Islet of Langerhans (tissue), 1 donor: ENCODE measurements at regions not wholly inside any gene's neighbourhood (a gene's known extent, or its start where the extent isn't known, plus 50 kb on each side); places are given as distances from the start of the nearest gene placed in this dataset.

Source experiments
- FAIRE-seq: peaks from one replicate; lab custom pipeline; 2011; peaks lifted over from hg19 to GRCh38; lab: Jason Lieb, UNC

DNA sequence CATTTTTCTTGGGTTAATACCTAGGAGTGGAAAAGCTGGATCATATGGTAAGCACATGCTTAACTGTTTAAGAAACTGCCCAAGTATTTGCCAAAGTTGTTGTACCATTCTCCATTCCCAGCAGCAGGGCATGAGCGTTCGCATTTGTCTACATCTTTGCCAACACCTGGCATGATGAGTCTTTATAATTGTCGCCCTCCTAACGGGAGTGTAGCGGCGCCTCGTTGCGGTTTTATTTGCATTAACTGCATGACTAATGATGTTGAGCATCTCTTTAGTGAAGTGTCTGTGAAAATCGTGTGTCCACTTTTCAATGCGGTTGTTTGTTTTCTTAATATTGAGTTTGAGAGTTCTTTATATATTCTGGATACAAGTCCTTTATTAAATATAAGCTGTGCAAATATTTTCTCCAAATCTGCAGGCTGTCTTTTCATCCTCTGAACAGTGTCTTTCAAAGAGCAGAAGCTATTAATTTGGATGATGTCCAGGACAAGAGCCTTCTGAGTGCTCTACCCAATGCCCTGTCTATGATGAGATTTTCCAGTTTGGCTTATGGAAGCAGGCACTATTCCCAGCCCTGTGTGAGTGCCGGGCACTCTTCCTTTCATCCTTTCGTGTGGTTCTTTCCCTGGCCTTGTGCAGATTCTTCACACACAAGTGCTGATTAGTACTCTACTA lies 202.0 kb downstream of the FOXO1 start:
- FAIRE-seq: no peak

DNA sequence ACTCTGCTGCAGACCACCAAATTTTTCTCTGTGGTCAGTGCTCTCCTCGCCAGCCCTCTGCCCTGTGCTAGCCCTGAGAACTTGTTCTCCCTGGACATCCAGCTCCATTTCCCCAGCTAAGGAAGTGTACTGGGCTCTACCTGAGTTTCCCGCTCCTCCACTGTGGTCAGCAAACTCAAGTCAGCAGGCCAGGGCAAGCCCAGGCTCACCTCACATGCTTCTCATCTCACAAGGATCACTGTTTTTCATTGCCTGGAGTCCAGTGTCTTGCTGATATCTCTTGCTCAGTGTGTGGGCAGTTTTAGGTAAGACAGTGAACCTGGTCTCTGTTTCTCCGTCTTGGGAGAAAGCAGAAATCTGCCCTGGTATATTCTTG lies 201.4 kb downstream of the FOXO1 start:
- no peak for FAIRE-seq

DNA sequence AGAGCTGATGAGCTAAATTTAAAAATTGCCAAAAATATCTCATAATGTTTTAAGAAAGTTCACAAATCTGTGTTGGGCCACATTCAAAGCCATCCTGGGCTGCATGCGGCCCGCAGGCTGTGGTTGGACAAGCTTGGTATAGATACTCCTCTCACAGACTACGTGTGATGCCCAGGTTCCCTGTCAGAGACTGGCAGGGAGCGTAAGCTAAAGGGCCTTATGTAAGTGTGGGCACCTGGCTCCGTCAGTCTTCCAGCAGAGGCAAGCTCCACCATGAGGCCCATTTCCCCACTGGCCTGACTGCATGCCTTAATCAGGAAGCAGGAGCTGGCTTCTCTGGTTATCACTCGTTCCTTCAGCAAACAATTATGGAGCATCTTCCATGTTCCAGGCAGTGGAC lies 200.2 kb downstream of the FOXO1 start:
- FAIRE-seq: no peak

DNA sequence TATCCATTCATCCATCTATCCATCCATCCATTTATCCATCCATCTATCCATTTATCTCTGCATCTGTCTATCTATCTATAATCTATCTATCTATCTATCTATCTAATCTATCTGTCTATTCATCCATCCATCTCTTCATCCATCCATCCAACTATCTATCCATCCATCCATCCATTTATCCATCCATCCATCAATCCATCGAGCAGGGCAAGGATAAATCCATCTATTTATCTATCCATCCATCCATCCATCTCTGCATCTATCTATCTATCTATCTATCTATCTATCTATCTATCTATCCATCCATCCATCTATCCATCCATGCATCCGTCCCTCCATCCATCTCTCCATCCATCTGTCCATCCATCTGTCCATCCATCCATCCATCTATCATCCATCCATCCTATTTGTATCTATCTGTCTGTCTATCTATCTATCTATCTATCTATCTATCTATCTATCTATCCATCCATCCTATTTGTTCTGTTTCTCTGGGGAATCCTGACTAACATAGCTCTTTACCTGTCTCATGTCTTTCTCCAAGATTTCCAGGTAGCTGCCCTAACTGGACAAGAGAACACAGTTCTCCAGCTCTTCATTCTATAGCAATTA lies 198.1 kb downstream of the FOXO1 start:
- no peak for FAIRE-seq

DNA sequence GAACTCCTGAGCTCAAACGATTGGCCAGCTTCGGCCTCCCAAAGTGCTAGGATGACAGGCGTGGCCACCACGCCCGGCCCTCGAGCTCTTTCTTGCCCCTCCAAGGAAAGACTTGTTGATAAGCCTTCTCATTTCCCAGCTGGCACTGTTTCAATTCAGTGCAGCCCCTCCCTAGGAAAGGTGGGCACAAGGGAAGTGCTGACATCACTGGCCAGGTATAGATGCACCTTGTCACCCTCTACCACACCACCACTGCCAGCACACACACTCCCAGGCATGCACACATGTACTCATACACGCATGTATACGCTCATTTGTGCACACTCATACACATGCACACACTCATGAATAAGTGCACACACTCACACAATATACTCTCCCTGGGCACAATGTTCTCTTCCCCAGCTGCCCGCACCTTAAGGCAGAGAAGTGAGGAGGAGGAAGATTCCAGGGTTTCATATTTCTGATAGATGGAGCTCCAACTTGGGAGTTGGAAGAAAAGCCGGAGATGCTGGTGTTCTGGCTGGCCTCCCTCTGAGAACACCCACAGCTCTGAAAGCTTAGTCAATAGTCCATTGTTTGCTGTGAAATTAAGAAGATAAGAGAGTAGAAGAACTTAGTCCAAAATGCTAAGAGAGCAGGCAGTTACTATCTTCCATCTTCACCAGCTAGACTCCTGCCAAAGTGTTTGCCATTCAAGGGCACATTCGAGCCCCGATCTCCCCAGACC lies 196.7 kb downstream of the FOXO1 start:
- no peak for FAIRE-seq

DNA sequence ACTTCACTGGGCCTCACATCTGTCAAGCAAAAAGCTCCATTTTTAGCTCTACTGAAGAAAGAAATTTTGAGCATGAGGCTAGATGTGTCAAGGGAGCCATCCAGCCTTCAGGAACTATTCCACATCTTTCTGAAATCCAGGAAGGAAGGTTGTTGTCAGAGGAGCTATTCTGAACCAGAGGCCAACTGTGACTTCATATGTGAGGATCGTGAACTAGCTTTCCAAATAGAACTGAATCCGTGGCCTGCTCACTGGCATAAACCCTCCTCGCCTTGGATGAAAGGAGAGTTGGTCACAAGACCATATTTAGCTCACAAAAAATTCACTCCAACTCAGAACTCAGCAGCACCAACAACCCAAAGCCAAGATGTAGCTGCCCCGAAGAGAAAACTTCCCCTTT lies 195.8 kb downstream of the FOXO1 start:
- no peak for FAIRE-seq

DNA sequence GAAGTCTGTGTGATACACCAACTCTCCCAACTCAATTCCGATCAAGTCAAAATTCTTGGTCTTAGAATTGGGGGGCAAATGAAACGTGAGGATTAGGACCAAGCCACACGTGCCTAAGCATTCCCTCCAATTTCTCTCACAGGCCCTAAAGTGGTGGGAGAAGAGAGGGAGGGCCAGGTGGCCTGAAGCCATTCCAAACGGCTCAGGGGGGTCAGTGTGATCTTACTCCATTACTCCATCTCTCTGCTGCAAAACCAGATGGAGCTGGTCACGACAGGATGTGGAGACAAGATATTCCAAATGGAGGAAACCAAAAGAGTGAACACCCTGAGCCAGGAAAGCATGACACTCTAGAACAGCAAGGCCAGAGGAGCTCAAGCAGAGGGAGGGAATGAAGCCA lies 195.4 kb downstream of the FOXO1 start:
- FAIRE-seq: no peak

DNA sequence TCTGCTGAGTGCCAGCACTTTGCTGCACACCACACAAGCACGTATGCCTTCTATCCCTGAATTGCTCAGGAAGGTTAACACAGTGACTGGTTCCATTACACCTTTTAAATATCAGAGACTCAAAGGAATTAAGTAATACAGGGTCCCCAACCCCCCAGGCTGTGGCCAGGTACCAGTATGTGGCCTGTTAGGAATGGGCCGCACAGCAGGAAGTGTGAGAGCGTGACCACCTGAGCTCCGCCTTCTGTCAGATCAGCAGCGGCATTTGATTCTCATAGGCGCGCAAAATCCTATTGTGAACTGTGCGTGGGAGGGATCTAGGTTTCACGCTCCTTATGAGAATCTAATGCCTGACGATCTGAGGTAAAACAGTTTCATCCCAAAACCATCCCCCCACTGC lies 194.5 kb downstream of the FOXO1 start:
- FAIRE-seq: no peak

DNA sequence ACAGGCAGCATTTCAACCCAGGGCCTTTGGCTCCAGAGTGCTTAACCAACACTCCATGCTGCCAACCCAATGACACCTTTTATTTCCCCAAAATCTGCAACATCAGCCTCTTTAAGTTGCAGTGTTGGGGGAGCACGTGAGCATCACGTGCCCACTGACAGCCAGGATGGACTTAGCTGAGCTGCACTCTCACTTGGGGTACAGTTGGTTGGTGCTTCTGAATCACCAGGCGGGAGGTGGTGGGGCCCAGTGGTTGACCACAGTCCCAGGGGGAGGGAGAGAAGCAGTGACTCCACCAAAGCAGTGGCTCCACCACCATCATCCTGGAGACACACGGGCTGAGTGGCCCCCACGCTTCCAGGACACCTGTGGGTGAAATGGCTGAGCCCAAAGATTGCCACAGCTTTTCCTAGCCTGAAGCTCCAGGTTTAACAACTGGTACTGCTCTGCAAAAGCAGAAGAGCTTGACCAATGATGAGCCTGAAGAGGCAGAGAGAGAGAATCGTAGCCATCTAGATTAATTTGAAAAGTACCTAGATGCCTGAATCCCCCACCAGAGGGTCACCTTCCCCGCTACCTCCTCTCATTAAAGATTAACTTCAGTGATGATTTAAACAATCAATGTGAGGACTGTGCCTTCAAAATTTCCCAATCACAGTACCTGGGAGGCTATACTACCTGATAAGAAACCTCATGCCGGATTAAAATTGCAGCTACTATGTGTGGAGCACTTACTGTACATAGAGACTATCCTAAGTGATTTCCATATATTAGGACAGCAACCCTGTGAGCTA lies 193.8 kb downstream of the FOXO1 start:
- no peak for FAIRE-seq

DNA sequence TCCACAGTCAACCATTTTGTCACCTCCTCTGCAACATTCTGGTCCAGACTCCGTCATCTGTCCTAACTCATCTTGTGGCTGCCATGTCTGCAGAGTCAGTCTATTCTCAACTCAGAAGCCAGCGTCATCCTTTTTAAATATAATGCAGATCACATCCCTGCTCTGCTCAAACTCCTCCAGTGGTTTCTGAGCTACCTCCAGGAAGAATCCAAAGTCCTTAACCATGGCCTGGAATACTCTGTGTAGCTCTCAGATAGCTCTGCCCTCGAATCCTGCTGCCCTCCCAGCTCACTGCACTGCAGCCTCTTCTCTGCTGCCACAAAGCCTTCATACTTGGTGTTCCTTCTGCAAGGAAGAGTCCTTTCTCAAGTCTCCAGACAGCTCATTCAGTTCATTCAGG lies 190.8 kb downstream of the FOXO1 start:
- FAIRE-seq: no peak

DNA sequence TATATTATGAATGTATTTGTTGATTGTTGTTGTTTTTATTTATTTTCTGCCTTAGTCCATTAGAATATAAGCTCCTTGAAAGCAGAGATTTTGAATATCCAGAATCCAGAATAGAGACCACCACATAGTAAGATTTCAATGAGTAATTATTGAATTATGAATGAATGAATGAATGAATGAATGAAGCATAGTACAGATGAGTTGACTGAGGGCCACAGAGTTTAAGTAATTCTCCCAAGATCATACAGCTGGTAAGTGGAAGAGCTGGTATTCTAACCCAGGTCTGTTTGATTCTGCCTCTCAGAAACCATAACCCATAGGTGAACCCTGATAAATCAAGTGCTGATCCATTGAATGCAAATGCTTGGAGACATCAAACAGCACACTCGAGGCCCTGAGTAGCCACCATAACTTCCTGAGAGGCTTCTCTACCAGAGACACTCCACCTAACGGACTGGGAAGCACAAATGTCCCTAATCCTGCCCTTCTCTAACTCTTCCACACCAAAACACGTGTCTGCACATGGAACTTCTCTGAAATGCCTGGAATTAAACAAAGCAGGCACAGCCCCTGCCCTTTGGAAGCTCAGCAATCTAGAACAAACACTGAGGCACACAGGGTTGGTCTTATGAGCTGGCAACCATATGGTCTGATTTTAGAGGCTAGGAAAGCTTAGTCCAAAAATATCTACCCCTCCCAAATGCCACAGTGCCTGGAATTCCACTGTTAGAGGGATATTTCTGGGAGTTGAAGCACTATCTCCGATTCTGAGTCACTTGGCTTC lies 190.1 kb downstream of the FOXO1 start:
- FAIRE-seq: no peak

DNA sequence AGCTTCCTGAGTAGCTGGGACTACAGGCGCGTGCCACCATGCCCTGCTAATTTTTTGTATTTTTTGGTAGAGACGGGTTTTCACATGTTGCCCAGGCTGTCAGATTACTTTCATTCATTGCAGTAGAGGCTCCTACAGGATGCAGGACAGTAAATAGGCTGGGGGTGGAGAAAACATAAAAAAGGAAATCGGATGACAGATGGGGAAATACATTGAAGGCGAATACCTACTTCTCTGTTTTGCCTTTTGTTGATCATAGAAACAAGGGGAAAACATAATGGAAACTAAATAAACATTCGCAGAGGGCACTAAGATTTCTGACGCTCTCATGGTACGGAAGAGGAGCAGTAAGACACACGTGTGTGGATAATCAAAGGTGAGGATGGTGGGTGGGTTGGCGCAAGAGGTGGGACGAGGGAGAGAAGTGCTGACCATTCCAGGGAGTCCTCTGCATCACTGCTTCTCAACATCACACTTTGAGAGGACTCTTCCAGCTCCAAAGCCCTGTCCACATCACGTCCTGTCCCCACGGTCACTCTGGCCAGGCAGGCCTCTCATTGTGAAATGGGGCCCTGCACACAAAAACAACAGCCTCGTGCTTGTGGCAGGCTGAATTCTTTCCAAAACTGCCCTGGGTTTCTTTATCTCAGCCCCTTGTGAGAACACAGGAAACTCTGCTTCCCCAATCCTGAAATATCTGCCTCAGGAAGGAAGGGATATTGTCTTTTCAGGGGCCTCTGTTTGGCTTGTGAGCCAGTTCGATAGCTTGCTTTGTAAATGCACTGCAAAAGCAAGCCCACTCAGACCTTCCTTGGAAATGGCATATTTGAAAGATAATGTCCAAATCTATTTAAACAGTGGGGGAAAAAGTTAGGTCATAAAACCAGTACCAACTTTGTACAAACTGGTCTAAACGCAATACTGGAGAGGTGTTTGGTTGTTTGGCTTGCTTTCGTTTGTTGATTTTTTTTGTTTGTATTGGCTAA lies 188.5 kb downstream of the FOXO1 start:
- no peak for FAIRE-seq

DNA sequence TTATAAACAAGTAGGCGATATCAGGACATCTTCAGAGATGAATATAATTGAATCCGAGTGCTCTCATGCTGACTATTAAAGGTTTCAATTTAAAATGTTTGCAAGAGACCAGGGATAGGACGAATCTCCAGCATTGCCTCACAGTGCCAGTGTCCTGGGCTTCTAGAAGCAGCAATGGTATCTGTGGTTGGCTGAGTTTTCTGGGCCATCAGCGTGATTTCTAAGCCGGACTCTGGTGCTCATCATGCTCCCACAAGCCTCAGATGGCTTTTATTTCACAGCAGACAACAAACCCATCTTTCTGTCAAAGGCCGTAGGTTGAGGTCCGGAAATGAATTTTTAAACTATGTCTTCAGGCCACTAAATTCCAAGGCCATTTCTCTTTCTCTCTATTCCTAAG lies 187.7 kb downstream of the FOXO1 start:
- FAIRE-seq: no peak

DNA sequence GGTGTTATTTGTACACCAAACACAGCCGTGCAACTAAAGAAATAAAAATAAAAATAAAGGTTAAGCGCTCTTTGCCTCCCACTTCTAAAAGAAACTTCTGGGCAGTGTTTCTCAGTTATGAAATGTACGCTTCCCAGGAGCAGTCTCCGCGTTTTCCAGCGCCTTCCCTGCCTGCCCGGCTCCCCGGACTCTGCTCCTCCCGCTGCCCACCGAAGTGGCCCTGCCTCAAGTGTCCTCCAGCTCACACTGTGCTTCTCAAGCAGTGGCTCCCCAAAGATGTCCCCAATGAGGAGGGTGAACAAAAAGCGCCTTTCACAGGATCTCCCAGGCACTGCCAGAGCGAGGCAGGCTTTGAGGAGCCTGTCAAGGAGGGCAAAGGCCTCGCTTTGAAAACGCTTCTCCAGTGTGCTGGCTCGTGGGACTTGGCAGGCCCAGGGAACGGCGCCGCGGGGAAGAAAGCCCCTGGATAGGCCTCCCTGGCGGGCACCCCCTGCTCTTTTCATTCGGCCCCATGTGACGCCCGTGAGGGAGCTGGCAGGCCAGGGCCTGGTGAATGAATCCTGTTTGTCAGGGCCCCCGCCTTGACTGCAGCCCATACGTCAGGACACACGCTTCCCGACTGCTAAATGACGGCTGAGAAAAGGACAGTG lies 187.1 kb downstream of the FOXO1 start:
- no peak for FAIRE-seq

DNA sequence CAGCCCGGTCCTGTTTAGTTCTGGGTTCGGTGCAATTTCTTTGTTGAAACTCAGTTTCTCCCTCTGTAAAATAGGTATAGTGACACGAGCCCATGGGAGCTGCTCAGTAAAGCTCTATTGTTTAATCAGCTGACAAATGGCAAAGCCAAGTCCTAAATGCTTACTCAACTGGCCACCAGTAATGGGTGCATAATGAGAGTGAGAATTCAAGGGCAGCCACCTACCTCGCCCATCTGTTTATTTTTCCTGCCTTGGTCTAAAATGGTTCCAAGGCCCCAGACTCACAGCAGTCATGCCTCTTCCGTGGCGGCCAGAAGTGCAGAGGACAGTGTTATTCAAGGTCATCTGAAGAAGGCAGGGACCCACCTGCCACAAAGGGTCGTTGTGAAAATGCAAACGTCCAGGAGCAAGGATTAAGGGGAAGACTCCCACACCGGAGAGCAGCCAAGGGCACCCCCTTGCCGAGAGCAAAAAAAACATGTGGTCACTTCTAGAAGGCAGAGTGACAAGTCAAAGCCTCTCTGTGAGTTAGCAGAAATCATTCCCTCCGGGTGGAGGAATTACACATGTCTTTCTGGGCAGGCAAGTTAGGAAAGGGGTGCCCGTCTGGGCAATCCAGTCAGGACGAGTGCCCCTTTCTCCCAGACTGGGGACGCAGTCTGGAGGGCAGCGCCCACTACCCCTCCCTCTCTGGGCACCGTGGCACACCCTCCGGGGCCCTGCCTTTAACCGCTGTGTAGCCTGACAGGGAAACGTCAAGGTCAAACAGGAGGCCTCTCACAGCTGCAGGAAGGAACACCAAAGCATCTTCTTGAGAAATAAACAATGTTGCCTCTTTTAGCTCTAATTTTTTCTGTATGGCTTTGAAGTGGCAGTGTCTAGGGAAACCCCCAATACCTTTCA lies 186.2 kb downstream of the FOXO1 start:
- no peak for FAIRE-seq

DNA sequence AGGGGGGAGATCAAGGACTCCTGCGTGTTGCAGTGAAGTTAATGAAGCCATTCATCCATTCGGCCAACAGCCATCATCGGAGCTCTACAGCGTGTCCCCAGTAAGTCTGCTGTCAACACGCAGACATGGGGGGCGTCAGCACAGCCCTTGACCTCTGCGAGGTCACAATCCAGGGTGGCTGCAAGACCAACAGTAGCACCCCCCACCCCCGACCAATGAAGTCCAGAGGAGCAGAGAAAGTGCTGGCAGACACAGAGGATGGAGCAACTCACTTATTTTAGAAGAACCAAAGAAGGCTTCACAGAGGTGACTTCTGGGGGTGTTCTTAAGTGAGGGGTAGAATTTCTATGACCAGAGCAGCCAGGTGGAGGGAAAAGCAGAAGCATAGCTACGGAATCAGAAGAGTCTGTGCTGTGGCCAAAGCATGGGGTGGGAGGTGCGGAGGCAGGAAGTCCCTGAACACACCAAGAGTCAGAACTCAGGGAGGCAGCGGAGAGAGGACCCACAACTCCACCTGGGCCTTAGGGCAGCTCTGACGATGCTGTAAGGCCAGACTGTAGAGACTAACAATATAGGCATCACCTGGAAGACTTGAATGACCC lies 185.4 kb downstream of the FOXO1 start:
- FAIRE-seq: no peak

DNA sequence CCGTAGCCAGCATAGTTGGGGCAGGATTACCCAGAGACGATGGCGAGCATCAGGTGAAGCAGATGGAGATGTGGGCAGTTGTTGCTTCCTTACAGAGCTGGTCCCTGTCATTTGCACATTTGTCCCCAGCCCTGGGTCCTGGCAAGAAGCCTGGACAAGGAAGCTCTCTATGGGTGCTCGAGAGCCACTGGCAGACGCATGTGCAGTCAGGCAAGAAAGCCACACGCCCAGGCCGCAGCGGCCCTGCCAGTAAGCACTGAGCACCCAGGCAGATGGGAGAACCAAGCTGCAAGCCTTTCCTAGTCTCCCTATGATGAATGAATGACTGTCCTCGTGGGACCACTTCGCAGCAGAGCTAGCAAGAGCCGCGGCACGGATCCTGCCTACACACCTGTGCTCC lies 182.8 kb downstream of the FOXO1 start:
- FAIRE-seq: no peak

DNA sequence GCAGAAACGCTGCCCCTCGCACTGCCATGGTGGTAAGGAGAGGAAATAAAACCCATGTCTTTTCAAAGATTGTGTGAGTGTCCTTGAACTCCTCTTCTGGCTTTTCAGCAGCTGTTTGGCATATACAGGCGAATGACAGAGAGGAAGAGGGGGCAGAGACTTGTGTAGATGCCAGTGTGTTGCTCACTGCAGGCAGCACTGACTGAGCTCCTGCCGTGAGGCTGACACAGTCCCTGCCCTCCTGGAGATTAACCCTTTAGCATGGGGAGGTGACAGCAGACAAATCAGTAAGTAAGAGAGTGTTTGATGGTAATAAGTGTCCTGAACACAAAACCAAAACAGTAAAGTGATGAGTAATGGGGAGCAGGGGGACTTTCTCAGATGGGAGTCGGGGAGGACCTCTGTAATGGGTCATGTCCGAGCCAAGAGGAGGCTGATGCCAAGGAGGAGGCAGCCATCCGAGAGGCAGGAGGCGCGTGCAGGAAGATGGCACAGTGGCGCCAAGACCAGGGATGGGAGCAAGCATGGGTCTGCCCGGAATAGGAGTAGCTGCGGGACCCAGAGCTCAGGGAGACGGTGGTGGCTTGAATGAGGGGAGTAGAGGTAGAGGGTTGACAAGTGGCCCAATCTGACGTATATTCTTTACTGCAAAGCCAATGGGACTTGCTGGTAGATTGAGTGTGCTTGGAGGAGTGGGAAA lies 182.2 kb downstream of the FOXO1 start:
- FAIRE-seq: no peak
